ENCODE measurements at regions not wholly inside any gene's neighbourhood (a gene's known extent, or its start where the extent isn't known, plus 50 kb on each side); places are given as distances from the start of the nearest gene placed in this dataset.

DNA sequence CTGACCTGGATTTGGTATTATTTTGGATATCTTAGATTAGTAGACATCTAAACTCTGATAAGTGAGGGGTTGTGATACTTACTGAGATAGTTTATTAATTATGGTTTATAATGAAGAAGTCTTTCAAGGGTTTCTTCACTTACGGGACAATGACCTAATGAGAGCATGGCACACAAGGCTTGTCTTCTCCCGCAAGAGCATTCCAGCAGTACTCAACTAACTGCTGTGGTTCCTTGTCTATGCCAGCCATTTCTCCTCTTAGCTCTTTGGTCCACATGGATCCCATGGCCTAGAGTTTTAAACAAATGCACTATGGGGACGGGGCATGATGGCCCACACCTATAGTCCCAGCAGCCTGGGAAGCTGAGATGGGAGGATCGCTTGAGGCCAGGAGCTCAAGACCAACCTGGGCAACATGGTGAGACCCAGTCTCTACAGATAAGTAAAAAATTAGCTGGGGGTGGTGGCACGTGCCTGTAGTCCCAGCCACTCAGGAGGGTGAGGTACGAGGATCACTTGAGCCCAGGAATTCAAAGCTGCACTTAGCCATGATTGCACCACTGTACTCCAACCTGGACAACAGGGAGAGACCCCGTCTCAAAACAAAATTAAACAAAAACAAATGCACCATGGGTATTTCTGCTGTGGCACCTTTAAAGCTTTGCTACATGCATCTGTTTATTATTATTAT is 161.7 kb upstream of the MYCN start:
- TF ChIP-seq, protein P1, sequence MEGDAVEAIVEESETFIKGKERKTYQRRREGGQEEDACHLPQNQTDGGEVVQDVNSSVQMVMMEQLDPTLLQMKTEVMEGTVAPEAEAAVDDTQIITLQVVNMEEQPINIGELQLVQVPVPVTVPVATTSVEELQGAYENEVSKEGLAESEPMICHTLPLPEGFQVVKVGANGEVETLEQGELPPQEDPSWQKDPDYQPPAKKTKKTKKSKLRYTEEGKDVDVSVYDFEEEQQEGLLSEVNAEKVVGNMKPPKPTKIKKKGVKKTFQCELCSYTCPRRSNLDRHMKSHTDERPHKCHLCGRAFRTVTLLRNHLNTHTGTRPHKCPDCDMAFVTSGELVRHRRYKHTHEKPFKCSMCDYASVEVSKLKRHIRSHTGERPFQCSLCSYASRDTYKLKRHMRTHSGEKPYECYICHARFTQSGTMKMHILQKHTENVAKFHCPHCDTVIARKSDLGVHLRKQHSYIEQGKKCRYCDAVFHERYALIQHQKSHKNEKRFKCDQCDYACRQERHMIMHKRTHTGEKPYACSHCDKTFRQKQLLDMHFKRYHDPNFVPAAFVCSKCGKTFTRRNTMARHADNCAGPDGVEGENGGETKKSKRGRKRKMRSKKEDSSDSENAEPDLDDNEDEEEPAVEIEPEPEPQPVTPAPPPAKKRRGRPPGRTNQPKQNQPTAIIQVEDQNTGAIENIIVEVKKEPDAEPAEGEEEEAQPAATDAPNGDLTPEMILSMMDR (IDR thresholded peaks at IDR 0.05 in 8 of 11, conservative IDR thresholded peaks at IDR 0.05 in 3 of 11), result no peak
- TF ChIP-seq POLR2A (IDR thresholded peaks at IDR 0.05) (no peak), POLR2AphosphoS5 (IDR thresholded peaks at IDR 0.05) (no peak)

Data from spleen (tissue), 7 donors.